Left lung (tissue), 4 donors: ENCODE measurements at regions not wholly inside any gene's neighbourhood (a gene's known extent, or its start where the extent isn't known, plus 50 kb on each side); places are given as distances from the start of the nearest gene placed in this dataset.

Source experiments
- ATAC-seq: fragments of 200-7000 bp; cut with Tn5 transposase; one replicate; pipeline ENCODE4 v1.9.1; 2020; ENCODE audit warnings: moderate library complexity
- DNase-seq, 4 donors: peaks; one replicate each; pipeline ENCODE4 v3.0.0-alpha.2; 2013 to 2020
- H3K27ac ChIP-seq, 2 donors: fragments of 200-600 bp; sonication (generic) in 1 of 2; one replicate each; pipeline versions ENCODE4 v1.5.0 to v1.8.0; 2020 to 2021
- H3K27me3 ChIP-seq, 2 donors: fragments of 200-600 bp; sonication (generic) in 1 of 2; one replicate each; pipeline versions ENCODE4 v1.5.0 to v1.8.0; 2020 to 2021
- H3K36me3 ChIP-seq, 2 donors: fragments of 200-600 bp; sonication (generic) in 1 of 2; one replicate each; pipeline versions ENCODE4 v1.5.0 to v1.8.0; 2020 to 2021
- H3K4me1 ChIP-seq, 2 donors: fragments of 200-600 bp; one replicate each; pipeline ENCODE4 v1.8.0; 2021
- H3K4me3 ChIP-seq, 2 donors: fragments of 200-600 bp; sonication (generic) in 1 of 2; one replicate each; pipeline versions ENCODE4 v1.5.0 to v1.8.0; 2020 to 2021; ENCODE audit warnings: mild to moderate bottlenecking in 1 of 2
- H3K9me3 ChIP-seq, 2 donors: fragments of 200-600 bp; sonication (generic) in 1 of 2; one replicate each; pipeline versions ENCODE4 v1.5.0 to v1.8.0; 2020 to 2021
- CTCF ChIP-seq, 2 donors: fragments of 200-600 bp; sonication (generic) in 1 of 2; IDR thresholded peaks; one replicate each; pipeline versions ENCODE4 v1.5.0 to v1.8.0; 2021; ENCODE audit warnings: antibody characterized with exemption in 2 of 2
- intact Hi-C, 2 donors: fragments of 100-400 bp; cut with DNase I; formaldehyde crosslinking; loops; one replicate each; pipeline versions ENCODE4 v1.11.2 to v1.14.2; 2022
- donor health status: DM: no; HTN: yes; CAD: no.
- donor health status: DM: no; HTN: no; CAD: no.

GRCh38 chr2:57937456-57937855 is 109.2 kb upstream of the VRK2 start:
- Histone ChIP-seq H3K27me3 (no peaks in the 10 kb centered on the region), H3K4me1 (no peaks in the 10 kb centered on the region), H3K27ac (no peak overlapping the region), H3K9me3 (peaks cover 0 to 27% of the 10 kb centered on the region in 2 donors), H3K4me3 (no peak overlapping the region), H3K36me3 (no peaks in the 10 kb centered on the region)
- DNase-seq (no peak), ATAC-seq (no peak)
- no peak for TF ChIP-seq CTCF (IDR thresholded peaks at IDR 0.05)
- intact Hi-C loops = no loop called here

GRCh38 chr2:57941816-57942215 is 104.8 kb upstream of the VRK2 start:
- TF ChIP-seq CTCF (IDR thresholded peaks at IDR 0.05) = no peak
- no peak for ATAC-seq
- H3K9me3 ChIP-seq = peaks cover 0 to 3% of the 10 kb centered on the region in 2 donors
- H3K4me3 ChIP-seq = no peak overlapping the region
- DNase-seq = no peak
- intact Hi-C loops = no loop called here
- no peaks in the 10 kb centered on the region for H3K27me3 ChIP-seq
- H3K36me3 ChIP-seq = no peaks in the 10 kb centered on the region
- no peak overlapping the region for H3K27ac ChIP-seq
- no peaks in the 10 kb centered on the region for H3K4me1 ChIP-seq

- H3K9me3 ChIP-seq = no peaks in the 10 kb centered on the region
- intact Hi-C loops = no loop called here
- H3K4me1 ChIP-seq = no peaks in the 10 kb centered on the region
- no peaks in the 10 kb centered on the region for H3K36me3 ChIP-seq
- no peak overlapping the region for H3K4me3 ChIP-seq
- H3K27me3 ChIP-seq = no peaks in the 10 kb centered on the region
- no peak for ATAC-seq
- no peak overlapping the region for H3K27ac ChIP-seq
- DNase-seq = no peak
- TF ChIP-seq CTCF (IDR thresholded peaks at IDR 0.05) = no peak
These were observed 103.3 kb upstream of the VRK2 start for GRCh38 chr2:57943315-57943714.

DNA sequence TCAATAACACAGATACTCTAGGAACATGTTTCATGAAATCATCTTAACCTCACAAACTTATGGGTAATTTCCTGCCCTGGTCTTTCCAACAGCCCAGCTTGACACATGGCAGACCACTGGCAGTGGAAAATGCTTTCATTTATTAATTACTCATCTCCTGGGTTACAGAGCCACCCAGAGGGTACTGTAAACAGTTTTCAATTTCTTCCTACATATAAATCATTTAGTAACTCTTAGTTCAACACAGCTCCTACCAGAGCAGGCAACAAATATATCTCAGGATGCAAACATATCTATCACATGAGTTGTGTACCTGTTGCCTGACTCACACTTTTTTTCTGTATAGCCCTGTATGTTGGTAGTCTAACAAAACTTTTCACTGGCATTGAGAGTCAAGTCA is 99.2 kb upstream of the VRK2 start:
- no peaks in the 10 kb centered on the region for H3K4me1 ChIP-seq
- H3K4me3 ChIP-seq = no peak overlapping the region
- ATAC-seq = no peak
- intact Hi-C loops = no loop called here
- no peaks in the 10 kb centered on the region for H3K27me3 ChIP-seq
- no peaks in the 10 kb centered on the region for H3K9me3 ChIP-seq
- no peak overlapping the region for H3K27ac ChIP-seq
- H3K36me3 ChIP-seq = no peaks in the 10 kb centered on the region
- TF ChIP-seq CTCF (IDR thresholded peaks at IDR 0.05) = no peak
- no peak for DNase-seq

DNA sequence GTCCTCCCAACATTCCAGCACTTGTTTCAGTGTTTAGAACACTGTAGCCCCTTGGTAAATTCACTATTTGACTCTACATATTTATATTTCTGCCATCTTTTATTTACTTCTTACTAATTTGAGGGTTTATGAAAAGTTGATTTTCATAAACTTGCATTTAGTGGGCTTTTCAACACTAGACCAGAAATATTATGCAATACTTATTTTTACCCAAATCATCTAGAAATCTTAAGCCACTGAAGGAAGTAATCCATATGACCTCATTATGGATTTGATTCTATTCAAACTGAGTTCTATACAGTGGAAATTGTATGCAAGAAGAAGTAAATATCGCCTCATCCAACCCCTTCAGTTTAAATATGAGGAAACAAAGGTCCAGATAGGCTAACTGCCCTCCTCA is 92.6 kb upstream of the VRK2 start:
- Histone ChIP-seq H3K27ac (no peak overlapping the region), H3K4me3 (no peak overlapping the region), H3K27me3 (no peaks in the 10 kb centered on the region), H3K36me3 (no peaks in the 10 kb centered on the region), H3K4me1 (no peaks in the 10 kb centered on the region), H3K9me3 (no peaks in the 10 kb centered on the region)
- no peak for ATAC-seq
- intact Hi-C loops = no loop called here
- no peak for TF ChIP-seq CTCF (IDR thresholded peaks at IDR 0.05)
- DNase-seq = no peak
